H9 (cell line): ENCODE measurements at regions not wholly inside any gene's neighbourhood (a gene's known extent, or its start where the extent isn't known, plus 50 kb on each side); places are given as distances from the start of the nearest gene placed in this dataset.

ENCODE experiments used
- DNase-seq: peaks from one replicate; pipeline ENCODE4 v3.0.0-alpha.2; 2017
- H2AFZ ChIP-seq: one replicate; pipeline ENCODE4 v1.6.1; 2013; ENCODE audit warnings: mild to moderate bottlenecking, low read length, control low read depth, moderate library complexity
- H2AK5ac ChIP-seq: 2 replicates; pipeline ENCODE4 v1.6.1; 2013; ENCODE audit warnings: low read length, control low read depth, mixed read lengths; ENCODE audit not compliant: insufficient read length
- H2BK120ac ChIP-seq: one replicate; pipeline ENCODE4 v1.6.1; 2013; ENCODE audit warnings: low read depth, mild to moderate bottlenecking, low read length, control low read depth, inconsistent platforms; ENCODE audit not compliant: poor library complexity, severe bottlenecking
- H2BK12ac ChIP-seq: 2 replicates; pipeline ENCODE4 v1.6.1; 2013; ENCODE audit warnings: low read length, control low read depth, mixed read lengths, low read depth; ENCODE audit not compliant: insufficient read length
- H2BK15ac ChIP-seq: 2 replicates; pipeline ENCODE4 v1.6.1; 2013; ENCODE audit warnings: low read depth, low read length, control low read depth
- H2BK20ac ChIP-seq: one replicate; pipeline ENCODE4 v1.6.1; 2013; ENCODE audit warnings: low read depth, mild to moderate bottlenecking, low read length, control low read depth, inconsistent platforms; ENCODE audit not compliant: poor library complexity, severe bottlenecking
- H2BK5ac ChIP-seq: 2 replicates; pipeline ENCODE4 v1.6.1; 2013; ENCODE audit warnings: low read length, control low read depth, mixed read lengths; ENCODE audit not compliant: insufficient read length
- H3K14ac ChIP-seq: 2 replicates; pipeline ENCODE4 v1.6.1; 2013; ENCODE audit warnings: low read length, control low read depth; ENCODE audit not compliant: insufficient read depth
- H3K18ac ChIP-seq: 2 replicates; pipeline ENCODE4 v1.6.1; 2013; ENCODE audit warnings: low read depth, mild to moderate bottlenecking, mixed read lengths, low read length, control low read depth; ENCODE audit not compliant: insufficient read length
- H3K23ac ChIP-seq: 2 replicates; pipeline ENCODE4 v1.6.1; 2013; ENCODE audit warnings: low read length, control low read depth, mixed read lengths, low read depth; ENCODE audit not compliant: insufficient read length
- H3K23me2 ChIP-seq: 2 replicates; pipeline ENCODE4 v1.6.1; 2013; ENCODE audit warnings: low read depth, mild to moderate bottlenecking, mixed read lengths, low read length, control low read depth; ENCODE audit not compliant: insufficient read length, poor library complexity, severe bottlenecking
- H3K27ac ChIP-seq: 2 replicates; pipeline ENCODE4 v1.5.1; 2013; ENCODE audit warnings: low read length, control low read depth, mixed read lengths, low read depth; ENCODE audit not compliant: insufficient read length
- H3K27me3 ChIP-seq: 2 replicates; pipeline ENCODE4 v1.6.1; 2013; ENCODE audit warnings: low read length, control low read depth, inconsistent platforms; ENCODE audit not compliant: insufficient read depth
- H3K4ac ChIP-seq: 2 replicates; pipeline ENCODE4 v1.6.1; 2013; ENCODE audit warnings: low read depth, mild to moderate bottlenecking, control low read depth, inconsistent platforms, low read length, moderate library complexity
- H3K4me1 ChIP-seq: 2 replicates; pipeline ENCODE4 v1.6.1; 2013; ENCODE audit warnings: low read length, control low read depth, inconsistent platforms; ENCODE audit not compliant: insufficient read depth
- H3K4me2 ChIP-seq: 2 replicates; pipeline ENCODE4 v1.6.1; 2013; ENCODE audit warnings: low read length, control low read depth, mixed read lengths; ENCODE audit not compliant: insufficient read length, insufficient read depth
- H3K56ac ChIP-seq: 2 replicates; pipeline ENCODE4 v1.6.1; 2013; ENCODE audit warnings: low read depth, mild to moderate bottlenecking, mixed read lengths, low read length, control low read depth; ENCODE audit not compliant: insufficient read length
- H3K79me1 ChIP-seq: 2 replicates; pipeline ENCODE4 v1.6.1; 2013; ENCODE audit warnings: low read depth, mild to moderate bottlenecking, moderate library complexity, low read length, control low read depth, inconsistent platforms; ENCODE audit not compliant: insufficient read depth, poor library complexity, severe bottlenecking
- H3K79me2 ChIP-seq: 2 replicates; pipeline ENCODE4 v1.6.1; 2013; ENCODE audit warnings: low read length, control low read depth, inconsistent platforms; ENCODE audit not compliant: insufficient read depth
- H3K9ac ChIP-seq: 2 replicates; pipeline ENCODE4 v1.6.1; 2013; ENCODE audit warnings: low read length, control low read depth, mixed read lengths; ENCODE audit not compliant: insufficient read length; ENCODE audit errors: extremely low read depth
- H3K9me3 ChIP-seq: one replicate; pipeline ENCODE4 v1.6.1; 2013; ENCODE audit warnings: low read depth, low read length, inconsistent platforms; ENCODE audit not compliant: control insufficient read depth
- H3T11ph ChIP-seq: one replicate; pipeline ENCODE4 v1.6.1; 2013; ENCODE audit warnings: mild to moderate bottlenecking, low read length, control low read depth, inconsistent platforms
- H4K20me1 ChIP-seq: one replicate; pipeline ENCODE4 v1.6.1; 2013; ENCODE audit not compliant: control insufficient read depth, insufficient read length, insufficient read depth
- H4K5ac ChIP-seq: 2 replicates; pipeline ENCODE4 v1.6.1; 2013; ENCODE audit warnings: low read depth, mild to moderate bottlenecking, mixed read lengths, low read length, control low read depth; ENCODE audit not compliant: insufficient read length
- H4K8ac ChIP-seq: replicated peaks from 2 replicates; pipeline ENCODE4 v1.6.1; 2013; ENCODE audit warnings: low read length, control low read depth, mixed read lengths, low read depth; ENCODE audit not compliant: insufficient read length
- H4K91ac ChIP-seq: 2 replicates; pipeline ENCODE4 v1.6.1; 2013; ENCODE audit warnings: low read depth, mild to moderate bottlenecking, moderate library complexity, mixed read lengths, low read length, control low read depth; ENCODE audit not compliant: insufficient read length
- H3K27ac Mint-ChIP-seq, 3 experiments: 2 replicates in 2 of 3; 3 replicates in 1 of 3; pipeline ENCODE4 v1.8.0; 2020 to 2021; ENCODE audit warnings: mixed read lengths in 3 of 3, mild to moderate bottlenecking in 1 of 3, moderate library complexity in 1 of 3
- H3K27me3 Mint-ChIP-seq: 2 replicates; pipeline ENCODE4 v1.8.0; 2021; ENCODE audit warnings: low read depth, mild to moderate bottlenecking, moderate library complexity, mixed read lengths
- H3K36me3 Mint-ChIP-seq, 3 experiments: 2 replicates in 2 of 3; 3 replicates in 1 of 3; pipeline ENCODE4 v1.8.0; 2020 to 2021; ENCODE audit warnings: low read depth in 3 of 3, mixed read lengths in 3 of 3; ENCODE audit not compliant: insufficient read depth in 1 of 3
- H3K4me1 Mint-ChIP-seq, 2 experiments: 2 replicates each; pipeline ENCODE4 v1.8.0; 2020; ENCODE audit warnings: mixed read lengths in 2 of 2
- H3K4me3 Mint-ChIP-seq, 2 experiments: 2 replicates in 1 of 2; 3 replicates in 1 of 2; pipeline ENCODE4 v1.8.0; 2020 to 2021; ENCODE audit warnings: mild to moderate bottlenecking in 2 of 2, mixed read lengths in 2 of 2, moderate library complexity in 1 of 2
- H3K9me3 Mint-ChIP-seq, 2 experiments: 2 replicates in 1 of 2; 3 replicates in 1 of 2; pipeline ENCODE4 v1.8.0; 2020; ENCODE audit warnings: mild to moderate bottlenecking in 2 of 2, mixed read lengths in 2 of 2, moderate library complexity in 1 of 2
- WGBS: extraction: QIAGEN DNeasy Blood & Tissue Kit; methylation state at CpG from one replicate; pipeline ENCODE4 v1.1.7; 2013; ENCODE audit warnings: missing lambda C conversion rate, low lambda C conversion rate, mixed read lengths; ENCODE audit not compliant: insufficient read length; ENCODE audit errors: extremely low coverage; 5-methylcytosine and 5-hydroxymethylcytosine counted together
- TF ChIP-seq, protein P1 (sequence below): fragments of 200-600 bp; sonication (generic); conservative IDR thresholded peaks from 3 replicates; pipeline ENCODE4 v1.8.0; 2021; ENCODE audit warnings: antibody characterized with exemption, mild to moderate bottlenecking

- H3K9ac ChIP-seq, result no peak overlapping the region
- no peak overlapping the region for H2BK5ac ChIP-seq
- no peak overlapping the region for H4K5ac ChIP-seq
- no peaks in the 10 kb centered on the region for H3K79me1 ChIP-seq
- H2BK12ac ChIP-seq, result no peak overlapping the region
- no peak overlapping the region for H2AFZ ChIP-seq
- H2BK20ac ChIP-seq, result no peak overlapping the region
- H2BK120ac ChIP-seq, result no peak overlapping the region
- no peak overlapping the region for H2AK5ac ChIP-seq
- Mint-ChIP-seq H3K9me3 (no peaks in the 10 kb centered on the region; a peak in 1 of 5 replicates), H3K27me3 (no peaks in the 10 kb centered on the region), H3K4me1 (peaks cover 28 to 31% of the 10 kb centered on the region in 2 experiments), H3K27ac (no peak overlapping the region), H3K36me3 (peaks cover 0 to 6% (median 0%) of the 10 kb centered on the region in 3 experiments; a peak in 1 of 7 replicates), H3K4me3 (no peak overlapping the region)
- no peak overlapping the region for H2BK15ac ChIP-seq
- no peak overlapping the region for H4K91ac ChIP-seq
- H3K9me3 ChIP-seq, result no peaks in the 10 kb centered on the region
- no peaks in the 10 kb centered on the region; the same call in 1 of the 2 replicates for H3K4me1 ChIP-seq
- H3K79me2 ChIP-seq, result no peaks in the 10 kb centered on the region
- H3K27ac ChIP-seq, result no peak overlapping the region
- H3T11ph ChIP-seq, result no peak overlapping the region
- no peak overlapping the region for H3K4ac ChIP-seq
- H3K27me3 ChIP-seq, result no peaks in the 10 kb centered on the region
- no CpG with 5 or more reads among the region's 2 CpGs for WGBS
- H3K4me2 ChIP-seq, result no peak overlapping the region
- no peak overlapping the region for H3K18ac ChIP-seq
- DNase-seq, result peak; percentile 61
- H3K23ac ChIP-seq, result no peak overlapping the region
- no peaks in the 10 kb centered on the region for H3K23me2 ChIP-seq
- no peak overlapping the region for H4K8ac ChIP-seq
- TF ChIP-seq, protein P1, sequence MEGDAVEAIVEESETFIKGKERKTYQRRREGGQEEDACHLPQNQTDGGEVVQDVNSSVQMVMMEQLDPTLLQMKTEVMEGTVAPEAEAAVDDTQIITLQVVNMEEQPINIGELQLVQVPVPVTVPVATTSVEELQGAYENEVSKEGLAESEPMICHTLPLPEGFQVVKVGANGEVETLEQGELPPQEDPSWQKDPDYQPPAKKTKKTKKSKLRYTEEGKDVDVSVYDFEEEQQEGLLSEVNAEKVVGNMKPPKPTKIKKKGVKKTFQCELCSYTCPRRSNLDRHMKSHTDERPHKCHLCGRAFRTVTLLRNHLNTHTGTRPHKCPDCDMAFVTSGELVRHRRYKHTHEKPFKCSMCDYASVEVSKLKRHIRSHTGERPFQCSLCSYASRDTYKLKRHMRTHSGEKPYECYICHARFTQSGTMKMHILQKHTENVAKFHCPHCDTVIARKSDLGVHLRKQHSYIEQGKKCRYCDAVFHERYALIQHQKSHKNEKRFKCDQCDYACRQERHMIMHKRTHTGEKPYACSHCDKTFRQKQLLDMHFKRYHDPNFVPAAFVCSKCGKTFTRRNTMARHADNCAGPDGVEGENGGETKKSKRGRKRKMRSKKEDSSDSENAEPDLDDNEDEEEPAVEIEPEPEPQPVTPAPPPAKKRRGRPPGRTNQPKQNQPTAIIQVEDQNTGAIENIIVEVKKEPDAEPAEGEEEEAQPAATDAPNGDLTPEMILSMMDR, result peak; percentile 90
- no peaks in the 10 kb centered on the region for H4K20me1 ChIP-seq
- H3K56ac ChIP-seq, result no peak overlapping the region
- no peak overlapping the region for H3K14ac ChIP-seq
Measured at GRCh38 chr4:74671080-74671698, 123.1 kb downstream of the BTC start.
